HG03139 (cell line): ENCODE measurements at regions not wholly inside any gene's neighbourhood (a gene's known extent, or its start where the extent isn't known, plus 50 kb on each side); places are given as distances from the start of the nearest gene placed in this dataset.

Source experiments
- ATAC-seq: cut with Tn5 transposase; IDR thresholded peaks from one replicate; pipeline ENCODE4 v1.9.1; 2021; ENCODE audit not compliant: unreplicated experiment

DNA sequence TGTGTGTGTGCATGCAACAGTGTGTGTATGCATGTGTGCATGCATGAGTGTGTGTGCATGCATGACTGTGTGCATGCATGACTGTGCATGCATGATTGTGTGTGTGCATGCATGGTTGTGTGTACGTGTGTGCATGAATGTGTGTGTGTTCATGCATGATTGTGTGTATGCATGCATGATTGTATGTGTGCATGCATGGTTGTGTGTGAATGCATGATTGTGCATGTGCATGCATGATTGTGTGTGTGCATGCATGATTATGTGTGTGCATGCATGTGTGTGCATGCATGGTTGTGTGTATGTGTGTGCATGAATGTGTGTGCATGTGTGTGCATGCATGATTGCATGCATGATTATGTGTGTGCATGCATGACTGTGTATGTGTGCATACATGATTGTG, 1052.0 kb downstream of the TBC1D22A start:
- no peak for ATAC-seq

DNA sequence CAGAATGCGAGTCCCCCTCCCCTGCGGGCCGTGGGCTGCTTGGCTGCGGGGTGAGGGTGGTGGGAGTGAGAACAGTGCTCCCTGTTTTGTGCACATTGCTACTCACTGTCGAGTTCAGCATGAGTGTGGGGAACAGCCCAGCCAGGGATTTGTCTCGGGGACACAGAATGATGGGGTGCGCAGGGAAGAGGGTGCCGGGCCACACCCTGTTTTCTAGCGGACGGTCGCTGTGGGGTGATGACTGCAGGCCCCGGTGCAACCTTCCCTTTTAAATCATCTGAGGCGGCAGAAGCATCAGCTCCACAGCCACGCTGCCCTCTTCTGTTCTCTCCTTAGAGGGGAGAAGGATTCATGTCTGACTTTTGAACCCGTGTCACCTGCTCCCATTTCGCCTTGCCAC, 1051.2 kb downstream of the TBC1D22A start:
- no peak for ATAC-seq

DNA sequence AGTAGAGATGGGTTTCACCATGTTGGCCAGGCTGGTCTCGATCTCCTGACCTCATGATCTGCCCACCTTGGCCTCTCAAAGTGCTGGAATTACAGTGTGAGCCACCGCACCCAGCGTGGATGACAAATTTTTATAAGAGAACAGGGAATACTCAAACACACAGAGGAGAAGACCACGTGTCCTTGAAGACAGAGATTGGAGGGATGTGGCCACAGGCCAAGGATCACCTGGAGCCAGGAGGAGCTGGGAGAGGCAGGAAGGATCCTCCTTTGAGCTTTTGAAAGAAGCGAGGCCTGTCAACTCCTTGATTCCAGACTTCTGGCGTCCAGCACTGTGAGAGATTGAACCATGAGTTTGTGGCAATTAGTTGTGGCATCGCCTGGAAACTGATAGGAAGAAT, 1049.5 kb downstream of the TBC1D22A start:
- ATAC-seq: no peak

DNA sequence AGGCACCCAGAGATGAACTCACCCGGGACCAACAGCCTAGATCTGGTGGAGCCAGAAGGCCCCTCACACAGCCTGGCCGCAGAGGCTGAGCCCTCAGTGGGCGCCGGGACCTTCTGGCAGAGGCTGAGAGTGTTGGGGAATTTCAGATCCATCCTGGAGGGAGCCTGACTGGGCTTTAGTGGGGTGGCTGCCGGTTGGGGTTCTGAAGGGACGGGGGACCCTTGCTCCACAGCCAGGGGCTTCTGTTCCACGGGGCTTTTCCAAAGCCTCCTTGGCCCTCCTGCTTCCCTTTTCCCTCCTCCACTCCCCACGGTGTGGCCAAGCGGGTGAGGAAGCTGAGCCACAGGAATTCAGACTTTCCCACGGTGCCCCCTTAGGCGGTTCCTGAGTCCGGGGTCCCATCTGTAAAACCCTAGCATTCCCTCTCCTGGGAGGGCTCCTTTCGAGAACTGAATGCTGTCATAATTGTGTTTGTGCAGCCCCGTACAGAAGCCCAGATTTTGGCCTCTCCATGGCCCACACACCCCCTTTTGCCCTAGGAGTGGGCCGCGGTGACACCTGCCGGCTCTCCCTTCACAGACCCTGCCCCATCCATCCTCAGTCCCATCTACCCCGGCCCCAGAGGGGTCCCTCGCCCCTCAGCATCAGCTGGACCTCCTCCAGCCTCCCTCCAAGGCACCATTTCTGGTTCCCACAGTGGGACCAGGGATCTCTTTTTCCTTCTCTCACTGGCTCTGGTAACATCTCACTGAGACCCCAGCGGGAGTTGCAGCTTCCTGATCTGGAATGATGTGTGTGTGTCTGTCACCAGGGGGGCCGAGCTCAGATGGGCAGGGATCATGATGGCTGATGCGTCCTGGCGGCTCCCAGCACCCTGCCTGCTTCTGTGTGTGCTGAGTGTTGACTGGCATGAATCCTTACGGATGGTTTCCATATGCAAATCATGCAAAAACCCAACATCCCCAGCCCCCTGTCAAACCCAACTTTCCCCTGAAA, 1048.4 kb downstream of the TBC1D22A start:
- no peak for ATAC-seq

DNA sequence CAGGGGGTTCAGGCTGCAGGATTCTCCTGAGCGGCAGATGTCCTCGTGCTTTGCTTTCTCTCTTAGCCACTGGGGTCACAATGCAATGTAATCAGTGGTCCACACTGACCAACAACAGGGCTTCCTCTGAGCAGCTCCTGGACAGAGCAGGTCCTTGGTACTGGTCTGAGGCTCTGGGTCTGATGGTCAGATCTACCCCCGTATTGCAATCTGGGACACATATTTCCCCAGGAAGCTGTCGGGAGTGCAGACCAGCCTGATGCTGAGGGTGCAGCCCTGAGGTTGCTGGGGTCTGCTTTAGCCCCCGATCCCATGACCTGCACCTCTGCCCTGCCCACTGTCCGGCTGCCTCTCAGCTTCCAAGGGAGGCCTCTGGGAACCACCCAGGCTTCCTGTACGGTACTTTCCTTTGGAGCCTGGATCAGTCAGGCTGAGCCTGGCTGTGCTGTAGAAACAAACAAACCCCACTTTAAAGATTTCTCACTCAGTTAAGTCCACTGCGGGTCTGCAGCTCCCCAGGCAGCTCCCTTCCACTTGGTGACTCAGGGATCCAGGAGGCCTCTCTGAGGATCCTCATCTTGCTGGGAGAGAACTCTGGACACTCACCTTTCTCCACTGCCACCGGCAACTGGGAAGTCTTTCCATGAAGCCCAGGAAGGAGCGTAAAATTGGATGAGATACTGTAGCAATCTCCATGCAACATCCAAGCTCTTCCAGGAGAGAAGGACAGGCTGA, 1046.6 kb downstream of the TBC1D22A start:
- no peak for ATAC-seq

DNA sequence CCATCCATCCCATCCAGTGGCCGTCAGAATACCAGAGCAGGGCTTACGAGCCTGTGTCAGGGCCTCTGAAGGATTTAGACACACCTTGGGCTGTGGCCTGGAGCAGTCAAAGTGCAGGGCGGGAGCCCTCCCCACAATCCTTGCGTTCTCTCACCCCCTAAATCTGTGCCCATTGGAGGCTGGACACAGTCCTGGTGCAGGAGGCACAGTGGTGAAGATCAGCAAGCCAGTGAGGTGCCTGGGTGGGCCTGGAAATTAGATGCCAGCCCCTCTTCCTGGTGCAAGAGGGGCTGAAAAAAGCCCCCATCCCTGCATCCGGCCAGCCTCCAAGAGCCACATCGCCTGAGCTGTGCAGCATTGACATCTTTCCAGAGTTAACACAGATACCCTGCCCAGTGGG, 1045.8 kb downstream of the TBC1D22A start:
- no peak for ATAC-seq

DNA sequence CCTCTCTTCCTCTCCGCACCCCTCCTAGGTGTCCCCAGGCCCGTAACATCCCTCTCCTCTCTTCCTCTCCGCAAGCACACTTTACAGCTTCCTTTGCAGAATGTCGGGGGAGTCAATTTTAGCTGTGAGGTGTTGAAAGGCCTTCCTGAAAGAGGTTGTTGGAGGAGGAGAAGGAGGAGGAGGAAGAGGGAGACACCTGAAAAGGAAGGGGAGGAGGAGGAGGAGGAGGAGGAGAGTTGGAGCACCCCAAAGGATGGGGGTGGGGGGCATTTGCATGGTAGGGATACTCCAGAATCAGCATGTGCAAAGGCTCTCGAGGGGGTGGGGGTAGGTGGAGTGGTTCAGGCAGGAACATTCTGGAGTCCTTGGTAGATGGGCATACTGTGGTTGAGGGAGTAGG, 1045.1 kb downstream of the TBC1D22A start:
- ATAC-seq: no peak

DNA sequence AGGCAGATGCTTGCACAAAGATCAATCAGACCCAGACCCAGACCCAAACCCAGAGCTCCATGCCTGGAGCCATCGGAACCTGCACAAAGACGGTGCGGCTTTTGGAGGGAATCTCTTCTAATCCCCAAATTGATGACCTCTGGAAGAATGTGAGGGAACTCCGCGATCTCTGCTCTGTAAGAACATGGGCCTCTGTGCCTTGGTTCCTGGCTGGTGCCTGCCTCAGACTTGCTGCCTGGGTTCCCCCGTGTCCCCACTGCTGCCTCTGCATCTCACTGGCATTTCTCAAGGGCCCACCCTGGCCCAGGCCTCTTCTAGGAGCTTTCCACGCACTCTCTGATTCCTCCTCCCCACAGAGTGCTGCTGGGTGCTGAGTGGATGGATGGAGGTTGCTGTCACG, 1044.4 kb downstream of the TBC1D22A start:
- ATAC-seq: no peak

DNA sequence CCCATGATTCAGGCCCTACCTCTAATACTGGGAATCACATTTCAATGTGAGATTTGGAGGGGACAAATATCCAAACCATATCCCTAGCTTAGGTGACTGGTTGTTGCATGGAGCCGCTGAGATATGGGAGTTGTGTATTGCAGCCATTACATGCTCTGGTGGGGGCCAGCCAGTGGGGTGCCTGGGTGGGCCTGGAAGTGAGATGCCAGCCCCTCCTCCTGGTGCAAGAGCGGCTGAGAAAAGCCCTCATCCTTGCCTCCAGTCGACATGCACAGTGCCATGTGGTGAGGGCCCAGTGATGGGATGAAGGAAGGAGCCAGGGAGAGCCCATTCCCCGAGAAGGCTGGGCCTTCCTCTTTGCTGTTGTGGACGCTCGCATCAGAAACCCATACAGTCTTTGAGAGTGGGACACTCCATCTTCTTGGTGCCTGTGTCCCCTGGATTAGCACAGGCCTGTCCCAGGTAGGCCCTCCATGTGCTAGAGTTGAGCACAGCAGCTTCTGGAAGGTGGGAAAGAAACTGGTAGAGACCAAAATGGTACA, 1043.0 kb downstream of the TBC1D22A start:
- ATAC-seq: no peak

DNA sequence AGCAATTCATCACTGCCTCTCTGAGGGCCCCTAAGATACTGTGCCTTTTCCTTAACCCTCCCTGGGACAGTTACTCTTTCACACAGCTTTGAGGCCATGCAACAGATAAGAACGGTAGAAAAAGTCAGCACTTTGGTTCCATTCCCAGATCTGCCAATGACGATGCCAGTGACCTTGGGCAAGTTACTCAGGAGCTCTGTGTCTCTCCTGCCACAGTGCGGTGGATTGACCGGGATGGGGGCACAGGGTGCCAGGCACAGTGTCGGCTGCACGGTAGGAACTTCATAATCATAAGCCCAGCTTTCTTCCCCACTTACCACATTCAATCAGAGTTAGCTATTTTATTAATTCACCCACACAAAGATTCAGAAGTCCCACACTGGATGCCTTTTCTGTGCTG, 1041.8 kb downstream of the TBC1D22A start:
- ATAC-seq: no peak

DNA sequence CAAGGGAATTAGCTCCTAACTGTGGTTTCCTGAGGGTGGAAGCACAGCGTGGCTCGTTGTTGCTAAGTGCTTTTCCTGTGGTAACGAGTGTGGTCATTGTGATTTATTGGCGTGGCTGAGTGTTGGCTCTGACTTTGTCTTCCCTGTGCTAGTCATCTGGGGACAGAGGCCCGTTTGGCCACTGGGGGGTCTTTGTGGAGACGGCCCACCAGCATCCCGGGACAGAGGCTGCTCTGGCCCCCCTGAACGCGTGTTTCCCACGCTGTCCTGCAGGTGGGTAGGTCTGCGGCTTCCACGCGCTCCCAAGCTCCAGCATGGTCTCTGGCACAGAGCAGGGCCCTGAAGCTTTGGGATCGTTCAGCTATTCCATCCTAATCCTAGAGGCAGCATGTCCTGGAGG, 1040.0 kb downstream of the TBC1D22A start:
- no peak for ATAC-seq

DNA sequence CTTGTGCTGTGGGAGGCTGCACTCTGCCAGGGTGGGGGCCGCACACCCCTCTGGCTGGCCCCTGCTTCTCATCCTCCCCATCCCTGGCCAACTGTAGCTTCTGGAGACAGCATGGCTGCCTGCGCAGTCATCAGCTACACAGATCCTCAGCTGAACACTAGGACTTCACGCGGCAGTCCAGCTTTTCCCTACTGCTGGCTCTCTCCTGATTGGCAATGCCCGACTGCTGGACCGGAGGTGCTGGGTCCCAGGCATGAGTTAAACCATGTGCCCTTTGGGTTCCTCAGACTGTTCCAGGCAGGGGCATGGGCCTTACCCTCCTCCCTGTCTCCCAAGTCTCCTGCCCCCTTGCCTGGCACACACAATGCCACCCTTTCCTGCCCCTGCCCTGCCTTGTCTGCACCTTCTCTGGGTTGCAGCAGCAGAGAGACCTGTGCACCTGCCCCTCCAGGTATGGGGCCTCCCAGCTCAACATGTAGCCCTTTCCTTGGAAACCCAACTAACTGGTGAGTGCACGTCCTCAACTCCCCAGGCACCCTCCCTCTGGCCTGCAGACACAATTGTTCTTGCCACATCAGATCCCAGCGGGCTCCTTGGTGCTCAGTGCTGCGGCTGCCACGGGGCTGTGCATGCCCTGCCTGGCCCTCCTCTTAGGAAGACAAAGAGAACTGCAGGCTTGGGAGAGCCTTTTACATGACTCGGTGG, 1039.2 kb downstream of the TBC1D22A start:
- no peak for ATAC-seq

DNA sequence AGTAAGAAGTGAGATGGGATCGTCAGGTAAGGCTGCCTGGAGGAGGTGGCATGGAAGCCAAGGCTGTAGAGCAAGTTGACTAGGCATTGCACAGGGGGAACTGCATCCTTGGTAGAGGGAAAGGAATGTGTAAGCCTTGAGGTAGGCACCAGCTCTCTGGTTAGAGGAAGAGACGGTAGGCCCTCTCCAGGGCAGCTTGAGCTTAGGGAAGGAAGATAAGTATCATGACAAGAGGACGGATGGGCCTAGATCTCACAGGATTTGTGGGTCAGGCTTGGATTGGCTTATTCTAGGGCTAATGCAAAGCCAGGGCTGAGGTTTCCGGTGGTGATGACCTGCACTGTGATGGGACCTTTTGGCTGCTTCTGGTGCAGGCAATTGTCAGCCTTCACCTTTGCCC, 1035.8 kb downstream of the TBC1D22A start:
- no peak for ATAC-seq

DNA sequence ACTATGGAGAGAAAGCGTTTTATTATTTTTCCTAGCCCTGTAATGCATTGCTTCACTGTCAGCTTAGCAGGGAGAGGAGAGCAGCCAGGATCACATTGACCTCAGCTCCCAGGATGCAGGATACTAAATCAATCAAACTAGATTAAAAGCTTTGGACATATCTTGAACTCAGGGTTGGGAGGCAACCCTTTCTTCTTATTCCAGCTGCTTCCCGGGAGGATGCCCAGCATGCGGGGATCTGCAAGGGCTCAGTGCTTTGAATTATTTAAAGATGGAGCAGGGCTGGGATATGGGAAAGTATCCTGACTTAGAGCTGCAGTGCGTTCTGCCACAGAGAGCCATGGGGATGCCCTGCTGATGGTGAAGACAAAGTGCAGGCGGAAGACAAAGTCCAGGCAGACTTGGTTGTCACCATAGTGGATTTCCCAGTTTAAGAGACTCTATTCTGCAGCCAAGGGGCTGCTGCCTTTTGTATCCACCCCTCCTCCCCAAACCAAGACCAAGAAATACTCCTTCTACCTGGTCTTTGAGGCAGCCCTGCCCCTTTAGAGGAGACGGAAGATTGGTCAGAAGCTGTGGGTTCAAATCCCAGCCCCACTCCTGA, 1035.0 kb downstream of the TBC1D22A start:
- no peak for ATAC-seq

DNA sequence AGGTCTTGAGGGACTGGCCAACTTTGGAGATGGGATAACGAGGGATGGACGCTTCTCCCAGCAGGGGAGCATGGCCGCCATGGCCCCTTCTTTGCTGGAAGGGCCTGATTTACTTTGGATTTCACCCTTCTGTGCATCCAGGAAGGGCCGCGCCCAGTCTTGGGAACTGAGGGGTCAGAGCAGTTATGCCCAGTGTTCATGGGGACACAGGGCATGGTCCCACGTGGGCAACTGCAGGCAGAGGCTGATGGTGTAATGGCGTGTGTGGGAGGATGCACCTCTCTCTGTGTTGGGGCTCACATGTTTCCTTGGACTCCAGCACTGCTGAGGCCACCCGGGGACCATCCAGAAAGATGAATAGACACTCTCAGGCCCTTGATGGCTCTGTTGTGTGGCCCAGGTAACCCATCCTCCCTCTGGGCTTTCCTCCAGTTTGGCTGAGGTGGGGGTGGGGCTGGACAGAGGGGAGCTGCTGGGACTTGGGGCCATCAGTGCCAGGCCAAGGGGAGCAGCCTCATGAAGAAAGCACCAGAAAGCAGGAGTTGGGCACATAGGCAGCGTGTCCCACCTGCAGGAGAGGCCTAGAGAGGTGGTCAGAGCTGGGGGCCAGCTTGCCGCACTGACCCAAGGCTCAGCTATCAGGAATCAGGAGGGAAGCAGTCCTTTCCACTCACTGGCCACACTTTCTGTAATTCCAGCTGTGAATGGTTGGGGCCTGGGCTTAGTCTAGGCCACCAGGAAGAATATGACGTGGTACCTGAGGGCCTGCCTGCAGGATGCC, 1033.9 kb downstream of the TBC1D22A start:
- no peak for ATAC-seq

DNA sequence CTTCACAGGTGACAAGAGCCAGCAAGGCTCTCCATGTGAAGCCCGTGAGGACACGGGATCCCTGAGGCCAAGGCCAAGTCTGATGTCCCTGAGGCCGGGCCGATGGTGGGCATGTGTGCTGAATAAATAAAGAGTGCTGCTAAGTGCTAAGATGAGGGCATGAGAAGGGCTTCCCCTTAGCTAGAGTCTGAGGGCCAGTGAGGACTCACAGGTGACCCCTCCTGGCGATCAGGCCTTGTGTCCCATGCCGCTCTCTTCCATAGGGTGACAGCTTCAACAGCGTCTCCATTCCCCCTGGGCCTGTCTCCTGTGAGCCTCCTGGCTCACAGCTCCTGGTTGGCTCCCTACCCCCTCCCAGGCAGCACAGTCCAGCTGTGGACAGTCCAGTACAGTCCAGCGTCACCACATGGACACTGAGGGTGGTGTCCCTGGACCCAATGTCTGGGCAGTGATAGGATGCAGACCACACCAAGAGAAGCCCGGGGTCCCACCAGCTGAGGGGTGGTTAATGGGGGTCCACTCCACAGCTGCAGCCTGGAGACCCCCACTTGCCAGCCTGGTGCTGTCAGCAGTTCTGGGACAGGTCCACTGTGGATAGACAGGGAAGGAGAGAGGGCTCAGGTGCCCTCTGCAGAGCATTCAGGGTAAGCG, 1033.2 kb downstream of the TBC1D22A start:
- no peak for ATAC-seq

DNA sequence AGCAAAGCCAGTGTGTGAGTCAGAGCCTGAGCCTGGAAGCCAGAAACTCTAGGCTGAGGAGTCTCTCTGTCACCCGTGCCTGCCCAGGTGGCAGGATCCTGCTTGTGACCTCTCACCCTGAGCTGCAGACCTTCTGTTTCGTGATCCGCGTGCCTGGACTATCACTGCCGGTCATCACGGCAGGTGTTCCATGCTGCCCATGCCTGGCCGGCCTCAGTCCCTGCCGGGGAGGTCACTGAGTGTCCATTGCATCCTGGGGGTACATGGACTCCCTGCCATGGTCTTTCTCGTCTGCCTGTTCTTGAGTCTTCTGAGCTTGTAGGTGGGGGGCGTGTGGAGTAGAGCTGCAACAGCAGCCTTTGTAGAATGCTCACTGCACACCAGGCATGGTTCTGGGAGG, 1032.4 kb downstream of the TBC1D22A start:
- ATAC-seq: no peak

DNA sequence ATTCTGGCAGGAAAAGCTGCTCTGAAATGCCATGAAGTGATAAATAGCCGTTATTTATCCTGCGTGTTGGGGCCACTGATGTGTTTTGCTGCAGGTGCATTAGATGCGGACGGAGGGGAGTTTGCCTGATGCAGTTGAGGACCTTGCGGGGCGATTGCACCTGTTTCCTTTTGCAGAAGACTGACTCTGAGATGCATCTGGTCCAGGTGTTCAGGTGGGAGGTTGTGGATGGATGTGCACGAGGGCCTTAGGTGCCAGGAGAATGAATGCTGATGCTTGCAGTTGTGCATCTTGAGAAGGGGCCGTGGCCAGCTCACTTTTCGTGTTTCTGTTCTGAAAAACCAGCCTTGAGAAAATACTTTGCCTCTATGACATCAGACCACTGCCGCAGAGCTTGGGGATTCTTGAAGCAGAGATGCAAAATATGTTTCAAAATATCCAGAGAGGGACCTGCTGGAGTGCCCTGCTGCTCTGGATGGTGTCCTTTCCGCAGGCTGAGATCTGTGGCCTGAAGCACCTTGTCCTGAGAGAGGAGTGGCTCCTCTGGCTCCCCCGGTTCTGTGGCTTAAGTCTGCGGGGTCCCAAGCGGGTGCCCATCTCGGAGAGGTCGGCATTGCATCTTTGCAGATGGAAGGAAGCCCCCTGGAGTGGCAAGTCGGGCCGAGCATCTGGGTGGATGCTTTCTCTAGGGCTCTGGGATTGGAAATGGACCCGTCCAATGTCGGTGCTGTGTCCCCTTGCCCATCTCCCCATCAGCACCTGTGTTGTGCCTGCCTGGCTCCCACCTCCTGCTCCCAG, 1031.1 kb downstream of the TBC1D22A start:
- no peak for ATAC-seq

DNA sequence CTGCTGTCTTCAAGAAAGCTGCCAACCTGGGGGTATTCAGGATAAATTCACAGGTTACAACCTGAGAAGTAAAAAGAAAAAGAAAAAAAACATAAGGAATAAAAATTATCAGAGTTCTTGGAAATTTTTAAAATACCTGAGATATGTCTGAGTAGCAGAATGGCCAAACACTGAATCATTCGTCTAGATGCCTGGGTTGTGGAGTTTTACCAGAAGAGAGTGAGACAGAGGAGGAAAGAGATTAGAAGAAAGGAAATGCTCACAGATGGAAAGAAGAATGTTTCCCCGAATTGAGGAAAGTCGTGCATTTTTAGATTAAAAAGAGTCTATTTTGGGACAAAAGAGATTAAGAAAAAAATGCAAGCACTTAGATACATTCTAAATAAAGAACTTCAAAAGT, 1026.7 kb downstream of the TBC1D22A start:
- no peak for ATAC-seq
